GM12892 (cell line): ENCODE measurements at regions not wholly inside any gene's neighbourhood (a gene's known extent, or its start where the extent isn't known, plus 50 kb on each side); places are given as distances from the start of the nearest gene placed in this dataset.
"Not testable (repeated sequence)": the region's sequence is repeated elsewhere in the genome, so short reads cannot be mapped to it uniquely, and the experiment has no call there.

Experiments
- DNase-seq: peaks from one replicate; pipeline ENCODE4 v3.0.0; 2011; ENCODE audit not compliant: insufficient read length
- FAIRE-seq: peaks from 2 replicates; lab custom pipeline; 2011; peaks lifted over from hg19 to GRCh38; lab: Jason Lieb, UNC

GRCh38 chr9:62526306-62526705 lies 1336.5 kb downstream of the SPATA31A7 start:
- not testable (repeated sequence) for DNase-seq, FAIRE-seq

DNA sequence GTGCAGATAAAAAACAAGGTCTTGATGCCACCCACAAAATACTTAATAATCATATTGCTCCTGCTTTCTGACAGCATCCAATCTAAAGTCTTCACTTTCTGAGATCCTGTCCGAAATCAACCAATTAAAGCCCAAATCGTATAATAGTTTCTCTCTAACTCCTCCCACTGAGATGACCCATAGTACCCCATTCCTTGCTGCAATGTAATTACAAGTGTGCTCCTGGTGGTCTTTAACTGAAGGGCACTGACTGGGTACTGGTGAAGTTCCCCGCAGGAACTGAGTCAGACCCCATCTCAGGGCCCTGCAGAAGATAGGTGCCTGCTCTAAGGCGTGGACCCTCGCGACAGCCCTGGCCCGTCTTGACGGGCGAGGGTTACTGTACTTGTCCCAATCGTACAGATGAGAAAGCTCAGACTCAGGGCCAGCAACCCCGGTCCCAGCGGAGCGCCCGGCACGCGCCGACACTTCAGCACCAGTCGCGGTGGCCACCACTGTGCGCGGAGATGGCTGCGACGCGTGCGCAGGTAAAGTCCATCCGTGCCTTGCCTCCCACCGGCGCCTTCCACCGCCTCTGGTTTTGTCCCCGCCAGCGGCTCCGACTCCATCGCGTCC lies 1342.4 kb downstream of the SPATA31A7 start:
- DNase-seq, FAIRE-seq: not testable (repeated sequence)

GRCh38 chr9:62532777-62533173 lies 1342.9 kb downstream of the SPATA31A7 start:
- not testable (repeated sequence) for DNase-seq, FAIRE-seq

DNA sequence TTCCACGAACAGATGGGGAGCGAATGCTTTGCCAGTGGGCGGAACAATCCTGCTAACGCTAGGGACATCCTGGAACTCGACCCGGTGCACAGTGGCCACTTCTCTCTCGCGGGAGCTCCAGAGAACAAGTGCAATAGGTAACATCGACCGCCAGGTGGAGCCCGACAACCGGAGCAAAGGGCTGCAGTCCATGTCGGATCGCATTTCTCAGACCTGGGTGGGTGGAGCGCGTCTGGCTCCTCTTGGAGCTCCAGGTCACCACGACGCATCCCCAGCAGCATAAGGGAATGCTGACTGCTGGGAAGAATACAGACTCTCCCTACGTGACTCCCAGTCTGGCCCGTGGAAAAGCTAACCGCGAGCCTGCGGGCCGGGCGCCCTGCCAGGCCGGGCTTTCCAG lies 1360.7 kb downstream of the SPATA31A7 start:
- DNase-seq, result not testable (repeated sequence)
- FAIRE-seq, result peak; percentile 44

GRCh38 chr9:62560603-62561002 lies 1370.8 kb downstream of the SPATA31A7 start:
- not testable (repeated sequence) for DNase-seq, FAIRE-seq

GRCh38 chr9:62565132-62565531 lies 1375.3 kb downstream of the SPATA31A7 start:
- DNase-seq, FAIRE-seq: not testable (repeated sequence)

- not testable (repeated sequence) for FAIRE-seq, DNase-seq
These were observed 1376.6 kb downstream of the SPATA31A7 start for GRCh38 chr9:62566430-62566829.

GRCh38 chr9:62597128-62597527 lies 1407.3 kb downstream of the SPATA31A7 start:
- not testable (repeated sequence) for DNase-seq, FAIRE-seq
